ENCODE measurements at regions not wholly inside any gene's neighbourhood (a gene's known extent, or its start where the extent isn't known, plus 50 kb on each side); places are given as distances from the start of the nearest gene placed in this dataset.

- no peak overlapping the region for H3K4me3 ChIP-seq (ENCODE audit: low read depth in 1 of 3, low read length in 3 of 3)
- no peaks in the 10 kb centered on the region for H3K9me3 ChIP-seq (ENCODE audit: control insufficient read depth in 4 of 4, low read length in 3 of 4)
- no peaks in the 10 kb centered on the region for H3K36me3 ChIP-seq (ENCODE audit: control insufficient read depth in 4 of 4, insufficient read depth in 3 of 4, low read depth in 1 of 4, low read length in 3 of 4)
- no peak overlapping the region for H3K9ac ChIP-seq (ENCODE audit: low read depth in 1 of 2, low read length in 2 of 2)
- H3K27me3 ChIP-seq (ENCODE audit: control insufficient read depth in 4 of 4, insufficient read depth in 4 of 4, low read length in 3 of 4), result peaks cover 0 to 7% (median 0%) of the 10 kb centered on the region in 4 donors
- no peaks in the 10 kb centered on the region for H3K4me1 ChIP-seq (ENCODE audit: control insufficient read depth in 4 of 4, insufficient read depth in 4 of 4, low read length in 3 of 4)
- no peak for DNase-seq (ENCODE audit: low spot score)
- TF ChIP-seq FOXA2 (IDR thresholded peaks at IDR 0.05), result no peak
- no peak for TF ChIP-seq GABPA (IDR thresholded peaks at IDR 0.05 in 1 of 2, conservative IDR thresholded peaks at IDR 0.05 in 1 of 2)
- TF ChIP-seq, protein P1, sequence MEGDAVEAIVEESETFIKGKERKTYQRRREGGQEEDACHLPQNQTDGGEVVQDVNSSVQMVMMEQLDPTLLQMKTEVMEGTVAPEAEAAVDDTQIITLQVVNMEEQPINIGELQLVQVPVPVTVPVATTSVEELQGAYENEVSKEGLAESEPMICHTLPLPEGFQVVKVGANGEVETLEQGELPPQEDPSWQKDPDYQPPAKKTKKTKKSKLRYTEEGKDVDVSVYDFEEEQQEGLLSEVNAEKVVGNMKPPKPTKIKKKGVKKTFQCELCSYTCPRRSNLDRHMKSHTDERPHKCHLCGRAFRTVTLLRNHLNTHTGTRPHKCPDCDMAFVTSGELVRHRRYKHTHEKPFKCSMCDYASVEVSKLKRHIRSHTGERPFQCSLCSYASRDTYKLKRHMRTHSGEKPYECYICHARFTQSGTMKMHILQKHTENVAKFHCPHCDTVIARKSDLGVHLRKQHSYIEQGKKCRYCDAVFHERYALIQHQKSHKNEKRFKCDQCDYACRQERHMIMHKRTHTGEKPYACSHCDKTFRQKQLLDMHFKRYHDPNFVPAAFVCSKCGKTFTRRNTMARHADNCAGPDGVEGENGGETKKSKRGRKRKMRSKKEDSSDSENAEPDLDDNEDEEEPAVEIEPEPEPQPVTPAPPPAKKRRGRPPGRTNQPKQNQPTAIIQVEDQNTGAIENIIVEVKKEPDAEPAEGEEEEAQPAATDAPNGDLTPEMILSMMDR (IDR thresholded peaks at IDR 0.05; ENCODE audit: low read depth, low read length, missing input control), result no peak
- no peak for TF ChIP-seq MAX (IDR thresholded peaks at IDR 0.05)
- no peak for TF ChIP-seq HNF4A (conservative IDR thresholded peaks at IDR 0.05)
- TF ChIP-seq, protein P2, sequence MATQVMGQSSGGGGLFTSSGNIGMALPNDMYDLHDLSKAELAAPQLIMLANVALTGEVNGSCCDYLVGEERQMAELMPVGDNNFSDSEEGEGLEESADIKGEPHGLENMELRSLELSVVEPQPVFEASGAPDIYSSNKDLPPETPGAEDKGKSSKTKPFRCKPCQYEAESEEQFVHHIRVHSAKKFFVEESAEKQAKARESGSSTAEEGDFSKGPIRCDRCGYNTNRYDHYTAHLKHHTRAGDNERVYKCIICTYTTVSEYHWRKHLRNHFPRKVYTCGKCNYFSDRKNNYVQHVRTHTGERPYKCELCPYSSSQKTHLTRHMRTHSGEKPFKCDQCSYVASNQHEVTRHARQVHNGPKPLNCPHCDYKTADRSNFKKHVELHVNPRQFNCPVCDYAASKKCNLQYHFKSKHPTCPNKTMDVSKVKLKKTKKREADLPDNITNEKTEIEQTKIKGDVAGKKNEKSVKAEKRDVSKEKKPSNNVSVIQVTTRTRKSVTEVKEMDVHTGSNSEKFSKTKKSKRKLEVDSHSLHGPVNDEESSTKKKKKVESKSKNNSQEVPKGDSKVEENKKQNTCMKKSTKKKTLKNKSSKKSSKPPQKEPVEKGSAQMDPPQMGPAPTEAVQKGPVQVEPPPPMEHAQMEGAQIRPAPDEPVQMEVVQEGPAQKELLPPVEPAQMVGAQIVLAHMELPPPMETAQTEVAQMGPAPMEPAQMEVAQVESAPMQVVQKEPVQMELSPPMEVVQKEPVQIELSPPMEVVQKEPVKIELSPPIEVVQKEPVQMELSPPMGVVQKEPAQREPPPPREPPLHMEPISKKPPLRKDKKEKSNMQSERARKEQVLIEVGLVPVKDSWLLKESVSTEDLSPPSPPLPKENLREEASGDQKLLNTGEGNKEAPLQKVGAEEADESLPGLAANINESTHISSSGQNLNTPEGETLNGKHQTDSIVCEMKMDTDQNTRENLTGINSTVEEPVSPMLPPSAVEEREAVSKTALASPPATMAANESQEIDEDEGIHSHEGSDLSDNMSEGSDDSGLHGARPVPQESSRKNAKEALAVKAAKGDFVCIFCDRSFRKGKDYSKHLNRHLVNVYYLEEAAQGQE (IDR thresholded peaks at IDR 0.05), result no peak
- TF ChIP-seq, protein P3, sequence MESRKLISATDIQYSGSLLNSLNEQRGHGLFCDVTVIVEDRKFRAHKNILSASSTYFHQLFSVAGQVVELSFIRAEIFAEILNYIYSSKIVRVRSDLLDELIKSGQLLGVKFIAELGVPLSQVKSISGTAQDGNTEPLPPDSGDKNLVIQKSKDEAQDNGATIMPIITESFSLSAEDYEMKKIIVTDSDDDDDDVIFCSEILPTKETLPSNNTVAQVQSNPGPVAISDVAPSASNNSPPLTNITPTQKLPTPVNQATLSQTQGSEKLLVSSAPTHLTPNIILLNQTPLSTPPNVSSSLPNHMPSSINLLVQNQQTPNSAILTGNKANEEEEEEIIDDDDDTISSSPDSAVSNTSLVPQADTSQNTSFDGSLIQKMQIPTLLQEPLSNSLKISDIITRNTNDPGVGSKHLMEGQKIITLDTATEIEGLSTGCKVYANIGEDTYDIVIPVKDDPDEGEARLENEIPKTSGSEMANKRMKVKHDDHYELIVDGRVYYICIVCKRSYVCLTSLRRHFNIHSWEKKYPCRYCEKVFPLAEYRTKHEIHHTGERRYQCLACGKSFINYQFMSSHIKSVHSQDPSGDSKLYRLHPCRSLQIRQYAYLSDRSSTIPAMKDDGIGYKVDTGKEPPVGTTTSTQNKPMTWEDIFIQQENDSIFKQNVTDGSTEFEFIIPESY (IDR thresholded peaks at IDR 0.05), result no peak
- TF ChIP-seq HNF4G (IDR thresholded peaks at IDR 0.05), result no peak
- no peak for TF ChIP-seq EGR1 (IDR thresholded peaks at IDR 0.05; ENCODE audit: low read depth in 2 of 2)
- TF ChIP-seq JUND (IDR thresholded peaks at IDR 0.05), result no peak
- no peak for TF ChIP-seq RAD21 (IDR thresholded peaks at IDR 0.05)
- TF ChIP-seq NR2F2 (IDR thresholded peaks at IDR 0.05), result no peak
- no peak for TF ChIP-seq RXRA (IDR thresholded peaks at IDR 0.05)
- no peak for TF ChIP-seq YY1 (IDR thresholded peaks at IDR 0.05)
- no peak for TF ChIP-seq FOXA1 (IDR thresholded peaks at IDR 0.05)
- TF ChIP-seq TAF1 (conservative IDR thresholded peaks at IDR 0.05), result no peak
- no peak overlapping the region for H3K27ac ChIP-seq (ENCODE audit: low read depth in 1 of 2, low read length in 2 of 2)
- 44% methylated on average over 2 of the region's 2 CpGs for WGBS
Observed at GRCh38 chr2:175312137-175312536, 130.6 kb upstream of the ATP5MC3 start.

DNA sequence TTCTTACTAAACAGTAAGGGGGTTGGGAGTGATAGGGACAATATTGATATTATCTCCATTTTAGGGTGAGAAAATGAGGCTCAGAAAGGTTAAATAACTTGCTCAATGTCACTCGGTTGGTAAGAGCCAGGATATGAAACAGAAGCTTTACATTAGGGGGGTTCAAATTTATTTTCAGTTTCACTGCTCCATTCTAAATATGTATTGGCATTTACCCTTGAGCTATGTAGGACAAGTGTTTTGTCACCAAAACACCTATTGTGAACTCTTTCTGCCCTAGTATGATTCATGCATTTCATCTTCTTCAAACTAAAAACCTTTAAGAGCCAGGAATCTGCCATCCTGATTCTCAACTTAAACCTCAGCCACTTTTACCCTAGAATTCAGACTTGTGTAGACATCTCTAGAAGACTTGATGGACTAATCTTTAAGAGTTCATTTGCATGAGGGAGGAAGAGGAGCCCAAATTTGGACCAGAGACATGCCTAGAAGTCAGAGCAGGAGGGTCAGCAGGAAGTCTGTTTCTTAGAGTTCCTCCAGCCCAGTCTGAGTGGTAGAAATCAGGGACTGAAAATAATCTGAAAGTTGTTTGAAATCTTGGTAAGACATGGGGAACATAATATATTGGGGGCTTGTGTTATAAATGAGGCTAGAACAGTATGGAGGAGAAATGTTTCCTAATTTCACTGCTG, 129.4 kb upstream of the ATP5MC3 start:
- H3K27me3 ChIP-seq (ENCODE audit: control insufficient read depth in 4 of 4, insufficient read depth in 4 of 4, low read length in 3 of 4), result peaks cover 0 to 7% (median 0%) of the 10 kb centered on the region in 4 donors
- WGBS, result 71% methylated on average over 1 of the region's 1 CpG
- H3K36me3 ChIP-seq (ENCODE audit: control insufficient read depth in 4 of 4, insufficient read depth in 3 of 4, low read depth in 1 of 4, low read length in 3 of 4), result no peaks in the 10 kb centered on the region
- H3K4me1 ChIP-seq (ENCODE audit: control insufficient read depth in 4 of 4, insufficient read depth in 4 of 4, low read length in 3 of 4), result no peaks in the 10 kb centered on the region
- DNase-seq (ENCODE audit: low spot score), result no peak
- no peak overlapping the region for H3K4me3 ChIP-seq (ENCODE audit: low read depth in 1 of 3, low read length in 3 of 3)
- no peak for TF ChIP-seq RAD21 (IDR thresholded peaks at IDR 0.05)
- TF ChIP-seq HNF4A (conservative IDR thresholded peaks at IDR 0.05), result no peak
- no peak for TF ChIP-seq RXRA (IDR thresholded peaks at IDR 0.05)
- TF ChIP-seq, protein P1 (IDR thresholded peaks at IDR 0.05; ENCODE audit: low read depth, low read length, missing input control), result no peak
- no peak overlapping the region for H3K9ac ChIP-seq (ENCODE audit: low read depth in 1 of 2, low read length in 2 of 2)
- no peak overlapping the region for H3K27ac ChIP-seq (ENCODE audit: low read depth in 1 of 2, low read length in 2 of 2)
- no peaks in the 10 kb centered on the region for H3K9me3 ChIP-seq (ENCODE audit: control insufficient read depth in 4 of 4, low read length in 3 of 4)
